OCI-LY1 (cell line): ENCODE measurements at regions not wholly inside any gene's neighbourhood (a gene's known extent, or its start where the extent isn't known, plus 50 kb on each side); places are given as distances from the start of the nearest gene placed in this dataset.

Experiments used
- H2AFZ ChIP-seq: fragments of 200-600 bp; sonication (generic), shearing (Covaris generic); 2 replicates; pipeline ENCODE4 v1.6.0; 2014; ENCODE audit warnings: antibody characterized with exemption, mild to moderate bottlenecking, low read length
- H3F3A ChIP-seq: fragments of 200-600 bp; sonication (generic), shearing (Covaris generic); 2 replicates; pipeline ENCODE4 v1.6.0; 2014; ENCODE audit warnings: mild to moderate bottlenecking, antibody characterized with exemption, low read length, moderate library complexity; ENCODE audit not compliant: insufficient read depth
- H3K27ac ChIP-seq: fragments of 200-600 bp; sonication (generic); 2 replicates; pipeline ENCODE4 v1.5.1; 2014; ENCODE audit warnings: low read length, mixed run types, mild to moderate bottlenecking, low read depth; ENCODE audit not compliant: poor library complexity, severe bottlenecking
- H3K27me3 ChIP-seq: fragments of 200-600 bp; sonication (generic); 2 replicates; pipeline ENCODE4 v1.6.0; 2014; ENCODE audit warnings: antibody characterized with exemption, mild to moderate bottlenecking, low read length, moderate library complexity; ENCODE audit not compliant: insufficient read depth
- H3K36me3 ChIP-seq: fragments of 200-600 bp; sonication (generic); 2 replicates; pipeline ENCODE4 v1.6.1; 2014; ENCODE audit warnings: mild to moderate bottlenecking, antibody characterized with exemption, low read length, moderate library complexity, mixed read lengths; ENCODE audit not compliant: insufficient read depth
- H3K4me1 ChIP-seq: fragments of 200-600 bp; sonication (generic); 2 replicates; pipeline ENCODE4 v1.5.1; 2014; ENCODE audit warnings: mild to moderate bottlenecking, low read length, moderate library complexity; ENCODE audit not compliant: insufficient read depth, severe bottlenecking
- H3K4me2 ChIP-seq: fragments of 200-600 bp; sonication (generic), shearing (Covaris generic); 2 replicates; pipeline ENCODE4 v1.6.1; 2014; ENCODE audit warnings: low read length
- H3K4me3 ChIP-seq: fragments of 200-600 bp; sonication (generic); 2 replicates; pipeline ENCODE4 v1.5.1; 2014; ENCODE audit warnings: low read length, low read depth, mild to moderate bottlenecking, mixed read lengths; ENCODE audit not compliant: poor library complexity, severe bottlenecking
- H3K79me2 ChIP-seq: fragments of 200-600 bp; shearing (Covaris generic); 2 replicates; pipeline ENCODE4 v1.6.1; 2016; ENCODE audit warnings: mixed run types, low read length, mixed read lengths; ENCODE audit not compliant: insufficient read depth
- H3K9ac ChIP-seq: fragments of 200-600 bp; sonication (generic), shearing (Covaris generic); 2 replicates; pipeline ENCODE4 v1.6.1; 2014; ENCODE audit warnings: mild to moderate bottlenecking, low read length, mixed read lengths
- H3K9me2 ChIP-seq: fragments of 200-600 bp; sonication (generic), shearing (Covaris generic); 2 replicates; pipeline ENCODE4 v1.6.1; 2014; ENCODE audit warnings: low read depth, mild to moderate bottlenecking, low read length, mixed read lengths
- H3K9me3 ChIP-seq: fragments of 200-600 bp; shearing (Covaris generic); 2 replicates; pipeline ENCODE4 v1.6.1; 2014; ENCODE audit warnings: low read length, mixed read lengths
- H4K20me1 ChIP-seq: fragments of 200-600 bp; sonication (generic), shearing (Covaris generic); 2 replicates; pipeline ENCODE4 v1.6.0; 2016; ENCODE audit warnings: mild to moderate bottlenecking, low read length; ENCODE audit not compliant: insufficient read depth
- EZH2 ChIP-seq: fragments of 200-600 bp; sonication (generic), shearing (Covaris generic); IDR thresholded peaks from 2 replicates; pipeline ENCODE4 v1.8.0; 2017; ENCODE audit warnings: borderline replicate concordance, mixed run types, mild to moderate bottlenecking, antibody characterized with exemption, low read length, moderate library complexity, mixed read lengths
- TF ChIP-seq, protein P1 (sequence below): fragments of 200-600 bp; sonication (generic), shearing (Covaris generic); IDR thresholded peaks from 2 replicates; pipeline ENCODE4 v1.5.1; 2017; ENCODE audit warnings: mild to moderate bottlenecking, antibody characterized with exemption, low read length, moderate library complexity, mixed read lengths

DNA sequence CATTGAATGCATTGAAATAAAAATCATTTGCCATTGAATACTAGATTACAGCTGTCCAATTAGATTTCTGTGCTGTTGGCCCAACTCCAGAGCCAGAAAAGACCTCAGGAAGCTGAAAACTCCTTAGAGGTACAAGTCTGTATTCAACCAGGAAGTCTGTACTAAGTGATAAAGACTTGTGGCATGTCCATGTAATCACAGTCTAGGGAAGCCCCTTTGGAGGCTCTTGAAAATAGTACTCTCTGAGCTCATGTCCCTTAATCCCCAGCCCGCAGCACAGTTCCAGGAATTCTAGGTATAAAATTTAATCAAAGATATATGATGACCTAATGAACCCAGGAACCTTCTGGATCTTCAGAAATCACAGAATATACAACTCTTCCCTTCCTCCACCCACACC, 279.4 kb downstream of the RSL24D1 start:
- no peak overlapping the region for H3K4me3 ChIP-seq
- H2AFZ ChIP-seq = no peak overlapping the region
- no peaks in the 10 kb centered on the region for H4K20me1 ChIP-seq
- no peaks in the 10 kb centered on the region for H3K9me3 ChIP-seq
- TF ChIP-seq, protein P1, sequence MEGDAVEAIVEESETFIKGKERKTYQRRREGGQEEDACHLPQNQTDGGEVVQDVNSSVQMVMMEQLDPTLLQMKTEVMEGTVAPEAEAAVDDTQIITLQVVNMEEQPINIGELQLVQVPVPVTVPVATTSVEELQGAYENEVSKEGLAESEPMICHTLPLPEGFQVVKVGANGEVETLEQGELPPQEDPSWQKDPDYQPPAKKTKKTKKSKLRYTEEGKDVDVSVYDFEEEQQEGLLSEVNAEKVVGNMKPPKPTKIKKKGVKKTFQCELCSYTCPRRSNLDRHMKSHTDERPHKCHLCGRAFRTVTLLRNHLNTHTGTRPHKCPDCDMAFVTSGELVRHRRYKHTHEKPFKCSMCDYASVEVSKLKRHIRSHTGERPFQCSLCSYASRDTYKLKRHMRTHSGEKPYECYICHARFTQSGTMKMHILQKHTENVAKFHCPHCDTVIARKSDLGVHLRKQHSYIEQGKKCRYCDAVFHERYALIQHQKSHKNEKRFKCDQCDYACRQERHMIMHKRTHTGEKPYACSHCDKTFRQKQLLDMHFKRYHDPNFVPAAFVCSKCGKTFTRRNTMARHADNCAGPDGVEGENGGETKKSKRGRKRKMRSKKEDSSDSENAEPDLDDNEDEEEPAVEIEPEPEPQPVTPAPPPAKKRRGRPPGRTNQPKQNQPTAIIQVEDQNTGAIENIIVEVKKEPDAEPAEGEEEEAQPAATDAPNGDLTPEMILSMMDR = no peak
- TF ChIP-seq EZH2 = no peak
- H3K36me3 ChIP-seq = no peaks in the 10 kb centered on the region
- H3K79me2 ChIP-seq = no peaks in the 10 kb centered on the region
- H3K27ac ChIP-seq = no peak overlapping the region
- H3K27me3 ChIP-seq = no peaks in the 10 kb centered on the region
- H3K4me1 ChIP-seq = no peaks in the 10 kb centered on the region
- H3K9me2 ChIP-seq = no peaks in the 10 kb centered on the region
- H3F3A ChIP-seq = no peaks in the 10 kb centered on the region
- H3K4me2 ChIP-seq = no peak overlapping the region
- H3K9ac ChIP-seq = no peak overlapping the region

DNA sequence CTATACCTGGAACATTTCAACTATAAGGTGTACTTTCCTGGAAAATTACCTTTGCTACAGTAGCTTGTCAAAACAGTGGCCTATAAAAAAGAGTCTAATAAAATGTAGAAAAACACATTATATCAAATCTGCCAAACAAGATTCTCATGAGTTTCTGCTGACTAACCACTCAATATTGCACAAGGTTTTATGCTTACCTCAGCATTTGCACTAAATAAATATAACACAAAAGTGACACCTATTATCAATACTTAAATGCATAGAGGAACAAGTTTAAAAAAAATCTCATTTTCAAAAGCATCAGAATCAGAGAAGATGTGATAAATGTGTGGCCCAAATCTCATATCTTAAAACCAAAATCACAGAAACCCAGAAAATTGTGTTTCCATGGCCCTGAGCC, 281.4 kb downstream of the RSL24D1 start:
- no peak overlapping the region for H3K9ac ChIP-seq
- no peaks in the 10 kb centered on the region for H3K9me3 ChIP-seq
- H3F3A ChIP-seq = no peaks in the 10 kb centered on the region
- no peaks in the 10 kb centered on the region for H3K79me2 ChIP-seq
- no peak overlapping the region for H3K4me3 ChIP-seq
- no peak overlapping the region for H3K27ac ChIP-seq
- TF ChIP-seq, protein P1 = no peak
- TF ChIP-seq EZH2 = no peak
- H3K36me3 ChIP-seq = no peaks in the 10 kb centered on the region
- no peaks in the 10 kb centered on the region for H3K27me3 ChIP-seq
- H3K9me2 ChIP-seq = no peaks in the 10 kb centered on the region
- H3K4me1 ChIP-seq = no peaks in the 10 kb centered on the region
- no peaks in the 10 kb centered on the region for H4K20me1 ChIP-seq
- no peak overlapping the region for H3K4me2 ChIP-seq
- no peak overlapping the region for H2AFZ ChIP-seq

DNA sequence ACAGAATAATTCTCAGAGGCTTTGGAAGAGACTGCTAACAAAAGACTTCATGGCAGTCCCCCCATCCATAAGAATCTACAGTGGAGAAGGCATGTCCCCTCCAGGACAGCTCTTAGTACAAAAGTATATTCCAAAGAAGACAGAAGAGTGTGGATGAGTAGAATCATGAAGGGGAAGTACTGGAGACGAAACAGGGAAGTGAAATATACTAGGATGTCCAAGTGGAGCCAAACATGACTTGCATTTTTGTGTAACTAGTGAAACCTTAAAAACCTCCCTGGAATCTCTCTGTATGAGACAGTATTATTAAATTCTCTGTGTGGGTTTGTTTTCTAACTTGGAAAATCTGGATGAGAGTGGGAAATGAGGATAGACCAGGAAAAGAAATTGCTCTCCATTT, 312.4 kb downstream of the RSL24D1 start:
- Histone ChIP-seq H3K79me2 (no peaks in the 10 kb centered on the region), H3K4me3 (no peak overlapping the region), H3K9me2 (no peaks in the 10 kb centered on the region), H2AFZ (no peak overlapping the region), H3K27me3 (no peaks in the 10 kb centered on the region), H3K4me2 (no peak overlapping the region), H3K9me3 (peaks cover 3% of the 10 kb centered on the region; the same call in 1 of the 2 replicates), H3K27ac (no peak overlapping the region), H3K36me3 (no peaks in the 10 kb centered on the region), H4K20me1 (no peaks in the 10 kb centered on the region), H3K4me1 (no peaks in the 10 kb centered on the region), H3F3A (no peaks in the 10 kb centered on the region), H3K9ac (no peak overlapping the region)
- no peak for TF ChIP-seq EZH2
- TF ChIP-seq, protein P1 = no peak
